CD4-positive, alpha-beta T cell treated with Interleukin-6 at 100 ng/mL for 8 hours (primary cell): ENCODE measurements at regions not wholly inside any gene's neighbourhood (a gene's known extent, or its start where the extent isn't known, plus 50 kb on each side); places are given as distances from the start of the nearest gene placed in this dataset.

Experiments used
- DNase-seq: peaks from one replicate; pipeline ENCODE4 v3.0.0-alpha.2; 2020; ENCODE audit warnings: mixed read lengths, low spot score

DNA sequence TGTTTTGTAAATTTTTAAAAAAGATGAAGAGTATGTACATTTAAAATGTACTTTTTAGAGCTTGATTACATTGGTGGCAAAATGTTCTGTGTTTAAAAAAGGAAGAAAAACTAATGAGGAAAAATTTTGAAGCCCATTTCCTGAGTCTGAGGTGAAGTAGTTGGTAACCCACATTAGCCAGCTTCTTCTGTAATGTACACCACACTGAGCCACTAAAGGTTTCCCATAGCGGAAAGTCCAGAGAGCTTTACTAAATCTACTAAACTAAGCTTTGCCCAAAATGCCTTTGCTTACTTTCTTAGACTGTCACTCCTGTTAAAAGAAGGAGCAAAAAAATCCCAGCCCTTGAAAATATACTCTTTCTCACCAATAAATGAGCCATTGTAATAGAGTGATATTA is 804.8 kb upstream of the ZEB2 start:
- no peak for DNase-seq

DNA sequence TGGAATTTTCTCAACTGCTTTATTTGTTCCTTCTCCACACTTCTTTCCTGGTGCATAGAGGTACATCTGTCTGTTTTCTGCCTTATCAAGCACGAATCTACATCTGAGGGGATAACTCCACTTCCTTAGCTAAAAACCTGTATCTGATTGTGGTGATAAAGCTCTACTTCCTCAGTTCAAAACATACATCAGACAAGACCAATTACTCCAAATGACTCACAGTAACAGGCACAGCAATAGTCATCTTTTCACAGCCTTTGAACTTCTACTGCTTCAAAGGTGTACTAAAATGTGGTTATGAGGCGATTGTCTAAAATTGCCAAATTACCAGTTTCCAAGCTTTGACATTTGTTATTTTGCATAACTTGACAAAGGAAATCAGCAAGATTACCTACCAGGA is 803.6 kb upstream of the ZEB2 start:
- no peak for DNase-seq

DNA sequence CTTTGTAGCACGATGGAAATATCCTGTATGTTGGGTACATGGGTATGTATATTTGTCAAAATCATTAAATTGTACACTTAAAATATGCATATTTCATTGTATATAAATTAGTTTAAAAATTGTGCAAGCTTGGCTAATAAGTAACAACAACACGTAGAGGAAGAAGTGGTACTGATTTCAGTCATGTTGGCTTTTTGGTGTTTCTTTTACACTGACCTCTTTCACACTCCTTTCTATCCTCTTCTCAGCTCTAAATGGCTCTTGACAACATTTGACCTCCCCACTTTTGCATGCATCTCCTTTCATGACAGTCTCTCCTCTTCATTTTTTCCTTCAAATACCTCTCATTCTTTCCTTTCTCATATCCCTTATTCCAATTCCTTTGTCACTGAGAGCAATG is 801.4 kb upstream of the ZEB2 start:
- DNase-seq, result no peak

DNA sequence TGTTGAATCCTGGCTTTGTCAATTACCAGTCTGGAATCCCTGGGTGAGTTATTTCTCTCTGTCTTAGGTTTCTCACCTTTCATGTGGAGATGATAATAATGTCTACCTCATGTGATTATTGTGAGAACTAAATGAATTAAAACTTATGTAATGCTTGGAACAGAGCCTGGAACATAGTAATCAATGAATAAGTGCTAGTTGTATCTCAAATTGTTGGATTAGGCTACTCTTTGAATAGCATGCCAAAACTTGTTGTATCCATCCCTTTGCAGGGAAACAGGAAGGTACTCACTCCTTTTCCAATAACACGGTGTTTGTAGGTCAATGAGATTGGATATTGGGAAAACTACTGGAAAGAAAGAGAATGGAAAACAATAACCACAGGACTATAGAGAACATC is 796.6 kb upstream of the ZEB2 start:
- DNase-seq, result no peak

DNA sequence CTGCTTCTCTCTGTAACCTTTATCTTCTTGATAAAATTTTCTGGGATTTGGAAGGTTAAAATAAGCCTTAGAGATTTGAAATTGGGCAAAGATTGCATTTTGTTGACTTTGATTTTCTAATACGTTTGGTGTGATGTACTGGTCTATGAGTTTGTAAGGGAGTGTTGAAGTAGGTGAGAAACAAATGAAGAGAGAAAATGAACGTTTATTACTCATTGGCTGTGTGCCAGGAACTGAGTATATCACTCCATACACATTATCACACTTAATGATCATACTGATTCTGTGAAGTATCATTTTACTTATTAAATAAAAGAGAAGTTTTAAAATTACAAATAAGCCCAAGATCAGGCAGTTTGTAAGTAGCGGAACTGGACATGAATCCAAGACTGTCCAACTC is 795.1 kb upstream of the ZEB2 start:
- no peak for DNase-seq

DNA sequence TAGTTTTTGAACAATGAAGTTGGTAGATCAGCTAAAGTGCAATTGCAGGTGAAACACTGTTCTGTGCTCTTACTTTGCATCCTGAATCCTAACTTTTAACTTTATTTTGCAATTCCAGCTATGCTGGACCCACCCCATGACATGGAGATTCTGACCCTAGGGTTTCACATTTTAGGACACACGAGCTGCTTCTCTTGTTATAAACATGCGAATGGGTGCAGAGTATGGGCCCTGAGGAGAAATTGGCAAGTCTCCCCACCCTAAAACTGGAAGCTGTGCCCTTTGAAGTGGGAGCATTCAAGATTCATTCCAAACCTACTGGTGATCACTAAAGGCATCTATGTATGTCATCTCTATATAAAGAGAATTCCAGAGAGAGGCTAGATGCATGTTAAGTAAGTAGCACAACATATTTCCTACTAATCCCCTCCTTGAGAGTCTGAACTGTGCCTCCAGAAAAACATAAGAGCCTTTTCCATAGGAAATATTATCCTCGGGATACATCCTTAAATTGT is 794.3 kb upstream of the ZEB2 start:
- DNase-seq, result no peak

DNA sequence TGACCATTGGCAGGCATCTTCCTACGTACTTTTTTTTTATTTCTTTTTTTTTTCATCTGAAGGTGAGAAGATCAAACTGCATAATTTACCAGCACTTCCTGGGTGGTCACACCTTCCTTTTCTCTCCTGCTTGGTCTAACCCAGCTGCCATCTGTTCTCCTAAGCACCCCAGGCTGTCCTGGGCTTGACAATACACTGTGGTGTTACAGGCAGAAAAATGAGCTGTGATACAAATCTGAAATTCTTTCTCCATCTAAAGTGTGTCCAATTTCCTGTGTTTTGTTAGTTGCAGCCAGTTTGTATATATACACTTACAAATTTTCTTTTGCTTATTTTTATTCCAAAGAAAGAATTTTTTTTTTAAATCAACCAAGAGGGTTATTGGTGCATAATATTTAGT is 786.0 kb upstream of the ZEB2 start:
- no peak for DNase-seq

DNA sequence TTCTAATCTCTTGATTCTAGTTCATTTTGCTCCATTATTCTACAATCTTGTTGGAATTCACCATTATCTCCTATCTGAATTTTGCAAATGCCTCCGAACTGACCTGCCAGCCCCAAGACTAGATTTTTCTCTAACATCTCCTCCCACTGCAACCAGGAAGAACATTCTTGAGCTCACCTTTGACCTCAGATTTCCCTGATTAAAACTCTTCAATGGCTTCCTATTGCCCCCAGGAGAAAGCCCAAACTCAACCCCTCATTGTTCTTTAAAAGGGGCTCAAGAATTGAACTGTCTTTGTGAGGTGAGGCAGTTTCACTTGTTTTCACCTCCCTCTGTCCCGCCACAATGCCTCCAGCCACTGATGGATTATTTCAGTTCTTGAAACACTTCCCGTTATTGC is 784.6 kb upstream of the ZEB2 start:
- no peak for DNase-seq

DNA sequence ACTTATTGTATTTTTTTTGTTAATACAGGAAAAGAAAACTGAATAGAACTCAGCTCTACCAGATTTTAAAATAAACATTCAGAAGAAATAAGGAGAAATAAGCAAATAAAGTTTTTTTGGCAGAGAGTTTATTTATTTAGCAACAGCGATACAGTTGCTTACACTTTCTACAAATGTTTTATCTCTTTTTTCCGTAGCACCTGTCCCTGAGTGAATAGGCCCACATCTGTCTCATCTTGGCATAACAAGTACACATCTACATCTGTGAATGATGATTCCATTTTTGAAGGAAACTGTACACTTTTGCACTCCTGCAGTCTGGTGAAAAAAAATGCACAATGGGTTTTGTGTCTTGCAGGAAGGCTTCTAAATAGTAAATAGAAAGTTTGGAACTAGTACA is 783.6 kb upstream of the ZEB2 start:
- no peak for DNase-seq

DNA sequence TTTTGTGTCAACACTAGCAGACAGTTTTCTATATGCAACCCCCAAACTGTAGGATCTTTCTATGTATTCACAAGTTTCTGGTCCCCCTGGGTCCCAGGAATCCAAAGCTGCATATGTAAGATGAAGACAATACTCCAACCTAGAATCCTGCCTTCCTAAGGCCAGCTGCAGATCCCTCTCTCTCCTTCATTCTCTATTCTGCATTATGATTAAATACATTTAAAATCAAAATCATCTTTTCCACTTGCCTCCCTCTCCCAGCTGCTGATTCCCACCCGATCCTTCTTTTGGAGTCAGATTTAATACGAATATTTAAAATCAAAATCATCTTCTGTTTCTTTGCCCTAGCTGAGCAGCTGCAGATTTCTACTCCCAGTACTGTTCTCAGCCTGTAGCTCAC is 783.0 kb upstream of the ZEB2 start:
- DNase-seq, result no peak

DNA sequence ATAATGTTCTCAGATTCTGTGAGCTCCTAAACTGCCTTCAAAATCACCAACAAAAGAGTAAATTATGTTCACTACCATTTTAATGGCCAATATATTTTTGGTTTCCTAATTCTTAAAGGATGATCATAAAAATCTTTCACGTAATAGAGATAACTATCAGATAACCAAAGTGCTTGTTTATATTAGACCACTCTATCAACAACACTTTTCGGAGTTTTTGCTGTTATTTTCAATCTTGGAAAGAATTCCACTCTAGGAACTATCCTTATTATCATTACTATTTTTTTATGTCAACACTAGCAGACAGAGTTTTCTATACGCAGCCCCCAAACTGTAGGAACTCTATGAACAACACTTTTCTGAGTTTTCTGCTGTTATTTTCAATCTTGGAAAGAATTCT is 782.5 kb upstream of the ZEB2 start:
- DNase-seq, result no peak

DNA sequence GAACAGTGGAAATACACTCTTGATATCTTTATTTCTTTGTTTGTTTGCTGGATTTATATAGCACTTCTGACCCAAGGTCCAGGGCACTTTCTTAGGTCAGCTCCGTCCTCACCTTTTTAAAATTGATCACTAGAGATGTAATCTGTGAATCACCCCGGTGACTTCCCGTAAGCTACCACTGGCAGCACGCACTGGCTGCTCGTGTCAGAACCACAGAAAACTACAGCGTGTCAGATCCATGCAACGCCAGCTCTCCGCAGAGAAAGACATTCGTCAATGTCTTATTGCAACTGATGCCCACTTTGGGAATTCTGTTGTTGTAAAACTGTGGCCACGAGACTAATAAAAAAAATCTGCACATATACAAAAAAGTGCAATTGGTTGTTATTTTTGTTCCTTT is 779.4 kb upstream of the ZEB2 start:
- no peak for DNase-seq

DNA sequence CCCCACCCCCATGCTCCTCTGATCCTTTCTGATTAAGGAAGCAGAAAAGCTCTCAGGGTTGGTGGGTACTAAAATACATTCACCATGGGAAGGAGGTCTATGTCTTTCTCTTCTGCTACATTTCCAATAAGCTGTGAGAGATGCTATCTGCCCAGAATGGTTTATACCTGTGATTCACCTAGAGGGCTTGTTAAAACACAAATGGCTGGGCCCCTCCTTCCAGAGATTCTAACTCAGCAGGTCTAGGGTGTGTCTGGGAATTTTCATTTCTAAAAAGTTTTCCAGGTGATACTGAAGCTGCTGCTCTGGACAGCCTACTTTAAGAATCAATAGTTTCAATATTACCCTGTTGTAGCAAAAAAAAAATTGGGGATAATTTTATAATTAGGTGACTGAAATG is 772.2 kb upstream of the ZEB2 start:
- no peak for DNase-seq

DNA sequence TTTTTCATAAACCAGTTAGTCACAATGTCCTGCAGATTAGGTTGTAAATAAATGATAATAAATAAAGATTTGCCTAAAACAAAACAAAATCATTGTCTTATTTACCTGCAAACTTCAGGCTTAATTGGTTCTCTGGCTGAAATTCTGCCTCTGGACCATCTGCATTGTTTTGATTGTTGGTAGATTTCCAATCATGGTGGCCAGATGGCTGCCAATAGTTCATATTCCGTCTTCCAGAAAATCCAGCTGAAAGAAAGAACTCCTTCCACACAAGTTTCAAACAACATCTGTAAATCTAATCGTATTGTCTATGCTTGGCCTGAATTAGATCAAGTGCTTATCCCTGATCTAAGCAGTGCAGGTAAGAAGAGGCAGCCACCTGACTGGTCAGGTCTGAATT is 771.1 kb upstream of the ZEB2 start:
- no peak for DNase-seq

DNA sequence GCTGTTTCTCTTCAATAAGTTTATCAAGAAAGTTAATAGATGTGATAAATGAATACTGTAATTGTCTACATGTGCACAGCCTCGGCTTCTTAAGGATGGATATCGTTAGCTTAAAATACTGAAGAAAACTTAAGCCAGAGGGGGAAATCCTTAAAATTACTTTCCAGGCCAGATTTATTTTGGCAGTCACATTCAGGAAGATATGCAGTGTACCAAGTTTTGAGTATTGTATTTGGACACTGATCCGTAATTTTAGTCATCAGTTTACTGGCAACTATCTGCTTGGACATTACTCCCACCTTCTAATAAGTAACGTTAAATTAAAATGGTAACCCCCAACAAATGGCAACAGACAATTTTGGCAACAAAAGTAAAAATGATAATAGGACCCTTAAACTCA is 770.0 kb upstream of the ZEB2 start:
- DNase-seq, result no peak

DNA sequence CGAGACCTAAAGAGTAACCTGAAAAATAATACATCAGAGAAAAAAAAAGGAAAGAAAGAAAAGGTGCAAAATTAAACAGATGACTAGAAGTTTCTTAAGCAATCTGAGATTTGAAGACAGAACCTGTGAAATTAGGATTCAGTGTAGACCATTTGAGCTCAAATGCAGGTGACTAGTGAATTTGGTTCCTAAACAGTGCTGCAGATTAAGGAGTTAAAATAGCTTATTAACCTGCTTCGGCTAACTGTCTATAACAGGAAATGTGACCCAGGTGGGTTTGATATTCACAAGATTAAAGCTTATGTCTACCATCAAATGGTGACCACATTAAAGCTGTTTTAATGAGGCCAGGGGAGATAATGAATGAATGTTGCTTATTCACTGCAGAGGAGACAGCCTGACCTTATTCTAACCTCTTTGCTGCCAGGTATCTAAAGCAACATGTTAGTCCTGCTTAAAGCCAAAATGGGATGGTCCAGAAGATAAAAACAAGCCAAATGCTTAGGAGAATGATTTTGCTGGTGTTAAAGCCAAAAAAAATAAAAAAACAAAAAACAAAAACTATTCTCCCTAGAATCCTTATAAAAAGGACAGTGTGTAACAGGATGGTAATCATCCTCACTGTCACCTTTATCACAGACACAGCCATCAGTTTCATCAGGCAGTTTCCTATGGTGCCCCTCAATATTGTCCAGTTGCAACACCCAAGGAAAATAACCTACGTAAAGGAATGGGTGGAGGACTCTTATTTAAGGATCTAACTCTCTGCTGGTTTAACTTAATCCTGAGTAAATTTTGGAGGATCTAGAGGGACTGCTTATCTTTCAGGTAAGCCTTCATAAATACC is 769.0 kb upstream of the ZEB2 start:
- no peak for DNase-seq

DNA sequence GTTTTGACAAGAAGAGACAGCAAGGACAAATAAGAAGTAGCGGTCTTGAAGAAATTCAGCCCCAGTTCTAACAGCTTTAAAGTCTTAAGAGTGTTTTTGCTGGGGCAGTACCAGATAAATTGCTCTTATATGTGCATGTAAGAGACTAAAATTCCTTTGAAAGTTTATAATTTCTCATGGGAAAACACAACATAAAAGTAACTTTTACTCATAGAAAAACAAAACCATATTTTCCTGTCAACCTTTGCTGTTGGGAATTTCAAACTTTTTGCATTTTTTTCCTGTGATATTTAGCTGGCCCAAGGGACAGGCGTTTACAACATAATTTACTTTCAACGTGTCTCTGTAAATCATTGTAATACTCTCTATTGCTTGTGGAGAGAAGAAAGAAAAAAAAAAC is 767.8 kb upstream of the ZEB2 start:
- DNase-seq, result no peak

DNA sequence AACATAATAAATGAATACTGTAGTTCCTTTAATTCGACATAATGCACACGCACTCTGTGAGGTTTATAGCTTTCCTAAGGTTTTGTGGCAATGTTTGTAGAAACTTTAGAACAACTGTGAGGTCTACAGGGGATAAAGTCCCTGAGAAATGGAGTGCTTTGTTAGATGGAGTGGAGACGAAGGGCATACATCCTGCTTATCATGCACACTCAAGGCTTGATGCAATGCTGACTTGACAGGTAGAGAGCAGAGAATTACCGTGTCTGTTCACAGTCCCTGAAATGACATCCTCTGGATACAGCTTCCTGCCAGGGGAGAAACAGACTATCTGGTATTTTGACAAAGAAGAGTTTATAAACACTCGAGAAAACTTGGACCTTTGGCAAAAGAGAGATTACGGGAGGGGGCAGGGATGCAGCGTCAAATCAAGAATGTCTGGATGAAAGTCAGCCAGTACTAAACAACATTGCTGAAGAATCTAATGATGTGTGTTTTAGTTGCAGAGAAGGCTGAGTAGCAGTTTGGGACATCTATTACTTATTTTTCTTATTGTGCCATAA is 766.9 kb upstream of the ZEB2 start:
- no peak for DNase-seq

DNA sequence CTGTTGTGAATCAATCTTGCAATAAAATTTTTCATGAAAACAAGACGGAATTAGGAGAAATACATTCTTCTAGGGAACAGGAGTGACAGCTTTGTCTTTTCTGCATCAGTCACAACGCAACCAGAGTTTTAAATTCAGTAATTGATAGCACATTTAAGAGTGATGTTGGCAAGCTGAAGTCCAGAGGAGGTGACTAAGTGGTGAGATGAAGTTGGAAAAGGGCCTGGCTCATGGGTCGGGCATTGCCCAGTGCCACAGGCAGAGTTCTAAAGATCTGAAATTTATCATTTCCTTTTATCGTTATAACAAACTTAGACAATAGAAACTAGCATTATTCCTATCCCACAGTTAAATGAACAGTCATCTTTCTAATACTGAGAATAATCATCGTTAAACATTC is 764.6 kb upstream of the ZEB2 start:
- DNase-seq, result no peak

DNA sequence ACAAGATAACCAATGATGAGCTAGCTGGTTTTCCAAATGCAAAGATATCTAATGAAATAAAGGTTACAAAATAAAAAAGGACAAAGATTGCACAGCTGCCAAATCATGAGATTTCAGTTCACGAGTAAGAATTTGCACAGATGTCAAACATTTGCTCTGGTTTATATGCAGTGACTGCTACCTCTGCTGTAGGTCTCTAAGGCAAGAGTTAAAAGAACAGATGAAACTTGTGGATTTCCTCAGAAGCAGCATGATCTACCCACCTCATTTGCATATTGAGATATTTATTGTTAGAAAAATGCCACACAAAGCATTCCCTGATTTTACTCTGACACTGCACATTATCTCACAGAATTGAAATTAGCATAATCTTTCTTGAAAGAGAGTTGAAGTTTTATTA is 763.2 kb upstream of the ZEB2 start:
- DNase-seq, result no peak

DNA sequence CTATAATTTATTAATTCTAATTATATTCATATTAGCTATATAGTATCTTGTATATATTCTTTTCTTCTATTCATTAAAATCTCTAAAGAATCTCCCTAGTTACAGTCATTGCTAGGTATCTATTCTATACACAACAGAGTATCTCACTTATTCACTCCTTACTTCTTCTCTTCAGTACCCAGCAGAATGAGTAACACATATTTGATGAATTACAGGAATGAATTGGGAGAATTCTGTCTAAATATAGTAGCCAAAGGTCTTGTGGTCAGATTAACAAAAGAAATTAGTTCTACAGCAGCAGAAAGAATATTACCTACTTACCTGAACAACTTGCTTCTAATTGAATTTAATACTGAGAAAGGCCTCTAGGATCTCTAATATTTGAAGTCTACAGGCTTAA is 758.0 kb upstream of the ZEB2 start:
- DNase-seq, result no peak

DNA sequence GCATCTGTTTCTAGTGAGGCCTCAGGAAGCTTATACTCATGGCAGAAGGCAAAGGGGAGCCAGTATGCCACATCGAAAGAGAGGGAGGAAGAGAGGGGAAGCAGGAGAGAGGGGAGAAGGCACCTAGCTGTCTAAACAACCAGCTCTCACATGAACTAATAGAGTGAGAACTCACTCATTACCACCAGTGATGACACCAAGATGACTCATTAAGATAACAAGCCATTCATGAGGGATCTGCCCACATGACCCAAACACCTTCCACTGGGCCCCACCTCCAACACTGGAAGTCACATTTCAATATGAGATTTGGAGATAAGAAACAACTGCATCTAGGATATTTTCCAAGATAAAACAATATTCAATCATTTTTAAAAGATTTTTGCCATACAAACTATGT is 753.9 kb upstream of the ZEB2 start:
- DNase-seq, result no peak

DNA sequence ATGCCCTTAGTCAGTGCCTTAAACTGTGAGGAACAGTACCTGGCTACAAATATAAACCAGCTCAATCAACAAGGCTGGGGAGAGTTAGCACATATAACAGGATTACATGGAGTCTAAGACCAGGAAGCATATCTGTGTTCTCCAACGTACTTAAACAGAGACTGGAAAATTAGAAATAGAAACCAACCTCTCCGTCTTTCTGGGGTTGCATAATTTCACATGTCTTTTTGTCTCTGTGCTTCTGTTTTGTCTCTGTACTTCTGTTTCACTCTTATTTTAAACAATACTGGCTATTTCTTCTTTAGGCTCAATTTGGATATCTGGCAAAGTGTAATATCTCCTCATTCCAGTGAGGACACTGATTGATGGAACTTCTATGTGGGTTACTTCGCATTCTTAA is 749.0 kb upstream of the ZEB2 start:
- DNase-seq, result no peak

DNA sequence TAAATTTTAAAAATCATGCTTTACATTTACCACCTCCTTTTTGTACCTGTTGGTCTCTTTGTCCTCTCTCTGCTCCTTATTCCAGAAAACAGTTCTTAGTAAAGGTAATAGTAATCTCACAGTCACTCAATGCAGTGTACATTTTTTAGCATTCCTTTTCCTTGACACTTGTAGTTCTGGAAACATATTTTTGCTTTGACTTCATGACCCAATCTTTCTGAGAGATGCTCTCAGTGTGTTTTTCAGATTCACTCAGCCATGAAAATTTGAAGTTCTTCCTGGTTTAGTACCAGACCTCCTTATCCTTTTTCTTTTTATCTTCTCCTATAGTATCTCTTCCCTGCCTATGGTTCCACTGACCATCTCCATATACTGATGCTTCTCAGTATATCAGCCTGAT is 747.5 kb upstream of the ZEB2 start:
- no peak for DNase-seq
